ENCODE measurements at regions not wholly inside any gene's neighbourhood (a gene's known extent, or its start where the extent isn't known, plus 50 kb on each side); places are given as distances from the start of the nearest gene placed in this dataset.
A peak's percentile ranks its signal among the peaks of the same experiment; 100 is the strongest.

DNA sequence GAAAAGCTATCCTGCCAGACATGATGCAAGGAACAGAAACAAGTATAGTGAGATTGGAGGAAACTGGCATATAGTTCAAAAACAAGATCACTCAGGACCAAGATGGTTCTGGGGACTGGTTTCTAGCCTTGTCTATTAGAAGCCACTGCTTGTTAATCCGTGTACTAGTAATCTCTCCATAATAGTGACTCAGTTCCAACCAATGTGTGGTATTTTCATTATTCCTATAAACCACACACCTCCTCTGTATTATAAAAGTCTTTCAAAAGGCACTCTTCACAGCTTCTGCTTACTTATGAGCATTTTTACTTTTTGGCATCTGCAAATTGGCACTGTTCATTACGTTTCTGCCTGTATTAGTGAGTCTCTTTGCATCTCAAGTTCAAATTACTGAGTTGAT lies 140.3 kb downstream of the SLC6A15 start:
- in situ Hi-C loops (cut with HindIII; ENCODE audit: low sequenced_read_pairs) = no loop called here
- TF ChIP-seq, protein P1, sequence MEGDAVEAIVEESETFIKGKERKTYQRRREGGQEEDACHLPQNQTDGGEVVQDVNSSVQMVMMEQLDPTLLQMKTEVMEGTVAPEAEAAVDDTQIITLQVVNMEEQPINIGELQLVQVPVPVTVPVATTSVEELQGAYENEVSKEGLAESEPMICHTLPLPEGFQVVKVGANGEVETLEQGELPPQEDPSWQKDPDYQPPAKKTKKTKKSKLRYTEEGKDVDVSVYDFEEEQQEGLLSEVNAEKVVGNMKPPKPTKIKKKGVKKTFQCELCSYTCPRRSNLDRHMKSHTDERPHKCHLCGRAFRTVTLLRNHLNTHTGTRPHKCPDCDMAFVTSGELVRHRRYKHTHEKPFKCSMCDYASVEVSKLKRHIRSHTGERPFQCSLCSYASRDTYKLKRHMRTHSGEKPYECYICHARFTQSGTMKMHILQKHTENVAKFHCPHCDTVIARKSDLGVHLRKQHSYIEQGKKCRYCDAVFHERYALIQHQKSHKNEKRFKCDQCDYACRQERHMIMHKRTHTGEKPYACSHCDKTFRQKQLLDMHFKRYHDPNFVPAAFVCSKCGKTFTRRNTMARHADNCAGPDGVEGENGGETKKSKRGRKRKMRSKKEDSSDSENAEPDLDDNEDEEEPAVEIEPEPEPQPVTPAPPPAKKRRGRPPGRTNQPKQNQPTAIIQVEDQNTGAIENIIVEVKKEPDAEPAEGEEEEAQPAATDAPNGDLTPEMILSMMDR (IDR thresholded peaks at IDR 0.05; ENCODE audit: low read depth, low read length, missing control alignments) = no peak
- peak; percentile 23 for DNase-seq (ENCODE audit: low read depth)

DNA sequence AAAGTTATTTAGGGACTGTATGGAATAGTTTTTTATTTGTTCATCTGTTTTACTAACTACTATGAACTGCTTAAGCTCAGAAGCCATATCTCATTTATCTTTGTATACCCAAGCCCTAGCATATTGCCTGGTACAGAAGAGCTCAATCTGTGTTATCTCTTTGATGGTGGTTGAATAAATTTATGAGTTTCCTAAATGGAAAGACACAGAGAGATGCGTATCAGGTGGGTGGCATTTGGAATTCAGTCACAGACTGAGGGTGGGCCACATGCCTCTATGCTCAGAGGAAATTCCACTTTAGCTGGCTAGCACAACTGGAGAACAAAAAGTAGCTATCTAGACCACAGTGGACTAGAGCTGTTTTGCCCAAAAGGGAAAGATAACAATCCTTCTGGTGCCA lies 145.5 kb downstream of the SLC6A15 start:
- no peak for DNase-seq (ENCODE audit: low read depth)
- H3K4me3 ChIP-seq (ENCODE audit: low read depth, low read length) = no peak overlapping the region
- TF ChIP-seq, protein P1 (IDR thresholded peaks at IDR 0.05; ENCODE audit: low read depth, low read length, missing control alignments) = no peak
- in situ Hi-C loops (cut with HindIII; ENCODE audit: low sequenced_read_pairs) = no loop called here

More for the DNA sequence above, 140.3 kb downstream of the SLC6A15 start:
- no peak overlapping the region for H3K4me3 ChIP-seq (ENCODE audit: low read depth, low read length)

DNA sequence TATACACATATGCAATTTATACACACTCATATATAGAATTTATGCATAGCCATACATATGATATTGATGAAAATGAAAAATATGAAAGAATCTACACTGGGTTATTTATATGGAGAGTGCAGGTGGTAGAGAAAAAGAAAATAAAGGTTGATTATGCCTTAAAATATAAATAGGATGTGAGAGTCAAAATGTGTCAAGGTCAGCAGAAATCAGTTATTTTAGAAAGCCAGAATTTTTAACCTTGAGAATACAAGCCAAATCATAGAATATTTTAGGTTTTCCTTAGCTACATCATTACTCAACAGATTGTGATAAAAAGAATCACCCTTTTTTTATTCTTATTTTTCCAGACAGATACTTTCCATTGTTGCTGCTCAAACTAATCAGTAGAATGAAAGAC lies 146.2 kb downstream of the SLC6A15 start:
- in situ Hi-C loops (cut with HindIII; ENCODE audit: low sequenced_read_pairs) = no loop called here
- no peak for DNase-seq (ENCODE audit: low read depth)
- no peak overlapping the region for H3K4me3 ChIP-seq (ENCODE audit: low read depth, low read length)
- TF ChIP-seq, protein P1 (IDR thresholded peaks at IDR 0.05; ENCODE audit: low read depth, low read length, missing control alignments) = no peak

DNA sequence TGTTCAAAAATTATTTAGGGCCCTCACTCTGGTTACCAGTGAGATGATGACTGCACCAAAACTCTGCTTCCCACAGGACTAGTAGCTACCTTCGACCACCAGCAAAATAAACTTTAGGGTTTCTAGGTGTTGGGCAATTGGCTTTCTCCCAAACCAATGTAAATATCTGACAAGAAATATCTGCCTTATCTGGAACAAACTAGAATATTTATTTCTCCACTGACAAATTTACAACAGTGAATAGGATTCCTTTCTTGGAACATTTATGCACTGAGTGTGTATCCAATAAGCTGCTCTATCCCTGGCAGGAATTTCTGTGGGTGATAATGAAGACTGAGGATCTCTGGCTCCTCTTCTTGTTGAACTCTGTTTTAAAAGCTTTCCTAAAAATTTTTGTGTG lies 148.6 kb downstream of the SLC6A15 start:
- TF ChIP-seq, protein P1 (IDR thresholded peaks at IDR 0.05; ENCODE audit: low read depth, low read length, missing control alignments) = no peak
- no peak for DNase-seq (ENCODE audit: low read depth)
- no peak overlapping the region for H3K4me3 ChIP-seq (ENCODE audit: low read depth, low read length)
- in situ Hi-C loops (cut with HindIII; ENCODE audit: low sequenced_read_pairs) = no loop called here

DNA sequence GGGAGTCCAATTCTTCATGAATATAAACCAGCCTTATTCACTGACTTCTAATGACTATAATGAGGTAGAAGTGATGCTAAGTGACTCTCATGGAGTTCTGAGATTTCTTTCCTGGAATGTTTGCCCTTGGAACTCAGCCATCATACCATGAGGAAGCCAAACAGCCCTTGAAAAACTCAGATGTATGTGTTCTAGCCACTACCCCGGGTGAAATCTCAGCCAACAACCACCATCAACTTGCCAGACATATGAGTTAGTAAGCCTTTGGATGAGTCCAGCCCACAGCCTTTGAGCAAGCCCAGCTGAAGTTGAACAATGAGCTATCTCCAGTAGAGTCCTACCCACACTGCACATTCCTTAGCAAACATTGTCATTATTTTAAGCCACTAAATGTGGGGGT lies 149.5 kb downstream of the SLC6A15 start:
- H3K4me3 ChIP-seq (ENCODE audit: low read depth, low read length) = no peak overlapping the region
- TF ChIP-seq, protein P1 (IDR thresholded peaks at IDR 0.05; ENCODE audit: low read depth, low read length, missing control alignments) = no peak
- in situ Hi-C loops (cut with HindIII; ENCODE audit: low sequenced_read_pairs) = no loop called here
- peak; percentile 84 for DNase-seq (ENCODE audit: low read depth)

DNA sequence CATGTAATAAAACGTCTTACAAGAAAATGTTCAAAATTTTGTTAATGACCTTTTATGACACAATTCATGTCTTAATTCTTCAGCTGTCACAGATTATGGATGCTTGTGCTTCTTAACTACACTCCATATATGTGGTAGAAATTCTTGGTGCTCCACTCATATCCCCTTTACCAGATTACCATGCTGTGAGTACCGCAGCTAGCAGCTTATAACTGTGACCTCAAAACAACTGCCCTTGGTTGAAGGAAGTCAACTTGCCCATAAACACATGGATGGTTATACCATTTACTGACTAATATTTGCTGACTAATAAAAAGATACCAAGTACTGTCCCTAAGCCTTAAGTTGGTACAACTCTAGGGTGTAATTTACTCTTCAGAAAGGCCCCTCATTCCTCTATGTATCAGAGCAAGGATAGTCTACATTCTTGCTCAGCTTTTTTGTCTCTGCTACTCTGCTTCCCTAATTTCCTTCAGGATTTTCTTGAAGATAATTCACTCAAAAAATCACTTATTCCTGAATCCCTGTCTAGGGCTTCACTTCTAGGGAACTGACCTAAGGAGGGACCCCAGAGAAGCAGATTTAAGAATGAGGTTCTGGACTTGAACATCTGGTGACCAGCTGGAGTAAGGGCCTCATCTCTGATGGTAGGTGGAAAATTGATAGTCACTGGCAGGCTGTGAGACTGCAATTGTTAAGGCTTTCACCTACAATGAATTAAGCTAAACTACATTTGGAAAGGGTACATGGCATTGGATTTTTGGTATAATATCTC lies 152.3 kb downstream of the SLC6A15 start:
- H3K4me3 ChIP-seq (ENCODE audit: low read depth, low read length) = no peak overlapping the region
- in situ Hi-C loops (cut with HindIII; ENCODE audit: low sequenced_read_pairs) = no loop called here
- TF ChIP-seq, protein P1 (IDR thresholded peaks at IDR 0.05; ENCODE audit: low read depth, low read length, missing control alignments) = no peak
- DNase-seq (ENCODE audit: low read depth) = no peak

Data from astrocyte of the cerebellum (primary cell).